ENCODE measurements at regions not wholly inside any gene's neighbourhood (a gene's known extent, or its start where the extent isn't known, plus 50 kb on each side); places are given as distances from the start of the nearest gene placed in this dataset.

- no peaks in the 10 kb centered on the region for H3K9me3 ChIP-seq
- H3K36me3 ChIP-seq (replicated peaks in 1 of 2; ENCODE audit: control insufficient read depth in 1 of 2, insufficient read depth in 2 of 2, low read length in 1 of 2): no peaks in the 10 kb centered on the region
- CTCF ChIA-PET: interaction anchor here (1.2 kb wide), 1 partner anchor 260 kb away, joined by 3 read pairs; no protein-coding TSS in a partner anchor
- H3K9ac ChIP-seq: no peak overlapping the region
- no peaks in the 10 kb centered on the region for H3F3A ChIP-seq (replicated peaks; ENCODE audit: insufficient read depth)
- H3K4me1 ChIP-seq (ENCODE audit: control insufficient read depth in 1 of 2, insufficient read depth in 2 of 2, low read depth in 1 of 2, low read length in 1 of 2): no peaks in the 10 kb centered on the region
- H3K27me3 ChIP-seq (ENCODE audit: insufficient read depth): no peaks in the 10 kb centered on the region; the same call in 1 of the 2 replicates
- no peak for TF ChIP-seq SIN3A (IDR thresholded peaks at IDR 0.05; ENCODE audit: borderline replicate concordance, low read depth, low read length)
- TF ChIP-seq GATA2 (CRISPR knock-in tag; IDR thresholded peaks at IDR 0.05): no peak
- TF ChIP-seq POLR2AphosphoS5 (IDR thresholded peaks at IDR 0.05; ENCODE audit: low read depth, low read length): no peak
- no peak for TF ChIP-seq CHD2 (IDR thresholded peaks at IDR 0.05; ENCODE audit: low read length, partially characterized antibody)
- TF ChIP-seq MXI1 (IDR thresholded peaks at IDR 0.05; ENCODE audit: low read depth, low read length): no peak
- TF ChIP-seq GABPA (IDR thresholded peaks at IDR 0.05; ENCODE audit: low read depth): no peak
- TF ChIP-seq, protein P1, sequence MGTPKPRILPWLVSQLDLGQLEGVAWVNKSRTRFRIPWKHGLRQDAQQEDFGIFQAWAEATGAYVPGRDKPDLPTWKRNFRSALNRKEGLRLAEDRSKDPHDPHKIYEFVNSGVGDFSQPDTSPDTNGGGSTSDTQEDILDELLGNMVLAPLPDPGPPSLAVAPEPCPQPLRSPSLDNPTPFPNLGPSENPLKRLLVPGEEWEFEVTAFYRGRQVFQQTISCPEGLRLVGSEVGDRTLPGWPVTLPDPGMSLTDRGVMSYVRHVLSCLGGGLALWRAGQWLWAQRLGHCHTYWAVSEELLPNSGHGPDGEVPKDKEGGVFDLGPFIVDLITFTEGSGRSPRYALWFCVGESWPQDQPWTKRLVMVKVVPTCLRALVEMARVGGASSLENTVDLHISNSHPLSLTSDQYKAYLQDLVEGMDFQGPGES (IDR thresholded peaks at IDR 0.05; ENCODE audit: low read depth, low read length): no peak
- TF ChIP-seq, protein P2, sequence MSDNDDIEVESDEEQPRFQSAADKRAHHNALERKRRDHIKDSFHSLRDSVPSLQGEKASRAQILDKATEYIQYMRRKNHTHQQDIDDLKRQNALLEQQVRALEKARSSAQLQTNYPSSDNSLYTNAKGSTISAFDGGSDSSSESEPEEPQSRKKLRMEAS (IDR thresholded peaks at IDR 0.05; ENCODE audit: low read depth): no peak
- TF ChIP-seq NFIC (IDR thresholded peaks at IDR 0.05; ENCODE audit: borderline replicate concordance): no peak
- no peak for TF ChIP-seq MEF2A (IDR thresholded peaks at IDR 0.05; ENCODE audit: borderline replicate concordance, low read depth)
- TF ChIP-seq TCF12 (IDR thresholded peaks at IDR 0.05): no peak
- no peak for TF ChIP-seq USF1 (IDR thresholded peaks at IDR 0.05; ENCODE audit: borderline replicate concordance, low read depth)
- TF ChIP-seq EZH2phosphoT487 (IDR thresholded peaks at IDR 0.05; ENCODE audit: borderline replicate concordance, low read depth): no peak
- no peak for TF ChIP-seq ELF1 (IDR thresholded peaks at IDR 0.05)
- no peak for TF ChIP-seq FOSL2 (IDR thresholded peaks at IDR 0.05; ENCODE audit: borderline replicate concordance, low read depth)
- TF ChIP-seq, protein P3, sequence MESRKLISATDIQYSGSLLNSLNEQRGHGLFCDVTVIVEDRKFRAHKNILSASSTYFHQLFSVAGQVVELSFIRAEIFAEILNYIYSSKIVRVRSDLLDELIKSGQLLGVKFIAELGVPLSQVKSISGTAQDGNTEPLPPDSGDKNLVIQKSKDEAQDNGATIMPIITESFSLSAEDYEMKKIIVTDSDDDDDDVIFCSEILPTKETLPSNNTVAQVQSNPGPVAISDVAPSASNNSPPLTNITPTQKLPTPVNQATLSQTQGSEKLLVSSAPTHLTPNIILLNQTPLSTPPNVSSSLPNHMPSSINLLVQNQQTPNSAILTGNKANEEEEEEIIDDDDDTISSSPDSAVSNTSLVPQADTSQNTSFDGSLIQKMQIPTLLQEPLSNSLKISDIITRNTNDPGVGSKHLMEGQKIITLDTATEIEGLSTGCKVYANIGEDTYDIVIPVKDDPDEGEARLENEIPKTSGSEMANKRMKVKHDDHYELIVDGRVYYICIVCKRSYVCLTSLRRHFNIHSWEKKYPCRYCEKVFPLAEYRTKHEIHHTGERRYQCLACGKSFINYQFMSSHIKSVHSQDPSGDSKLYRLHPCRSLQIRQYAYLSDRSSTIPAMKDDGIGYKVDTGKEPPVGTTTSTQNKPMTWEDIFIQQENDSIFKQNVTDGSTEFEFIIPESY (IDR thresholded peaks at IDR 0.05; ENCODE audit: borderline replicate concordance, low read depth): no peak
- H2AFZ ChIP-seq (ENCODE audit: low read depth): no peak overlapping the region
- 23% methylated on average over 4 of the region's 4 CpGs for WGBS (ENCODE audit: low lambda C conversion rate)
- no peak for DNase-seq
- no peaks in the 10 kb centered on the region for H4K20me1 ChIP-seq (ENCODE audit: insufficient read depth)
- no peaks in the 10 kb centered on the region for H3K79me2 ChIP-seq (ENCODE audit: insufficient read depth)
- no peak overlapping the region for H3K4me3 ChIP-seq (ENCODE audit: low read depth in 2 of 2, low read length in 1 of 2)
- POLR2A ChIA-PET: no interaction called here
- H3K9me2 ChIP-seq: no peaks in the 10 kb centered on the region
- H3K27ac ChIP-seq (ENCODE audit: low read depth in 2 of 2, low read length in 1 of 2): no peak overlapping the region
- no peak overlapping the region for H3K4me2 ChIP-seq
Measured at GRCh38 chr3:153001210-153002078, 160.6 kb upstream of the RAP2B start.

Measured in SK-N-SH (cell line).